OCI-LY1 (cell line): ENCODE measurements at regions not wholly inside any gene's neighbourhood (a gene's known extent, or its start where the extent isn't known, plus 50 kb on each side); places are given as distances from the start of the nearest gene placed in this dataset.
"Not testable (repeated sequence)": the region's sequence is repeated elsewhere in the genome, so short reads cannot be mapped to it uniquely, and the experiment has no call there.

Source experiments
- H2AFZ ChIP-seq: fragments of 200-600 bp; sonication (generic), shearing (Covaris generic); 2 replicates; pipeline ENCODE4 v1.6.0; 2014; ENCODE audit warnings: antibody characterized with exemption, mild to moderate bottlenecking, low read length
- H3F3A ChIP-seq: fragments of 200-600 bp; sonication (generic), shearing (Covaris generic); 2 replicates; pipeline ENCODE4 v1.6.0; 2014; ENCODE audit warnings: mild to moderate bottlenecking, antibody characterized with exemption, low read length, moderate library complexity; ENCODE audit not compliant: insufficient read depth
- H3K27ac ChIP-seq: fragments of 200-600 bp; sonication (generic); 2 replicates; pipeline ENCODE4 v1.5.1; 2014; ENCODE audit warnings: low read length, mixed run types, mild to moderate bottlenecking, low read depth; ENCODE audit not compliant: poor library complexity, severe bottlenecking
- H3K27me3 ChIP-seq: fragments of 200-600 bp; sonication (generic); 2 replicates; pipeline ENCODE4 v1.6.0; 2014; ENCODE audit warnings: antibody characterized with exemption, mild to moderate bottlenecking, low read length, moderate library complexity; ENCODE audit not compliant: insufficient read depth
- H3K36me3 ChIP-seq: fragments of 200-600 bp; sonication (generic); 2 replicates; pipeline ENCODE4 v1.6.1; 2014; ENCODE audit warnings: mild to moderate bottlenecking, antibody characterized with exemption, low read length, moderate library complexity, mixed read lengths; ENCODE audit not compliant: insufficient read depth
- H3K4me1 ChIP-seq: fragments of 200-600 bp; sonication (generic); 2 replicates; pipeline ENCODE4 v1.5.1; 2014; ENCODE audit warnings: mild to moderate bottlenecking, low read length, moderate library complexity; ENCODE audit not compliant: insufficient read depth, severe bottlenecking
- H3K4me2 ChIP-seq: fragments of 200-600 bp; sonication (generic), shearing (Covaris generic); 2 replicates; pipeline ENCODE4 v1.6.1; 2014; ENCODE audit warnings: low read length
- H3K4me3 ChIP-seq: fragments of 200-600 bp; sonication (generic); 2 replicates; pipeline ENCODE4 v1.5.1; 2014; ENCODE audit warnings: low read length, low read depth, mild to moderate bottlenecking, mixed read lengths; ENCODE audit not compliant: poor library complexity, severe bottlenecking
- H3K79me2 ChIP-seq: fragments of 200-600 bp; shearing (Covaris generic); 2 replicates; pipeline ENCODE4 v1.6.1; 2016; ENCODE audit warnings: mixed run types, low read length, mixed read lengths; ENCODE audit not compliant: insufficient read depth
- H3K9ac ChIP-seq: fragments of 200-600 bp; sonication (generic), shearing (Covaris generic); 2 replicates; pipeline ENCODE4 v1.6.1; 2014; ENCODE audit warnings: mild to moderate bottlenecking, low read length, mixed read lengths
- H3K9me2 ChIP-seq: fragments of 200-600 bp; sonication (generic), shearing (Covaris generic); 2 replicates; pipeline ENCODE4 v1.6.1; 2014; ENCODE audit warnings: low read depth, mild to moderate bottlenecking, low read length, mixed read lengths
- H3K9me3 ChIP-seq: fragments of 200-600 bp; shearing (Covaris generic); 2 replicates; pipeline ENCODE4 v1.6.1; 2014; ENCODE audit warnings: low read length, mixed read lengths
- H4K20me1 ChIP-seq: fragments of 200-600 bp; sonication (generic), shearing (Covaris generic); 2 replicates; pipeline ENCODE4 v1.6.0; 2016; ENCODE audit warnings: mild to moderate bottlenecking, low read length; ENCODE audit not compliant: insufficient read depth
- CTCF ChIP-seq: fragments of 200-600 bp; sonication (generic), shearing (Covaris generic); IDR thresholded peaks from 2 replicates; pipeline ENCODE4 v1.5.1; 2017; ENCODE audit warnings: mild to moderate bottlenecking, antibody characterized with exemption, low read length, moderate library complexity, mixed read lengths
- EZH2 ChIP-seq: fragments of 200-600 bp; sonication (generic), shearing (Covaris generic); IDR thresholded peaks from 2 replicates; pipeline ENCODE4 v1.8.0; 2017; ENCODE audit warnings: borderline replicate concordance, mixed run types, mild to moderate bottlenecking, antibody characterized with exemption, low read length, moderate library complexity, mixed read lengths

- H3K9me3 ChIP-seq: no peaks in the 10 kb centered on the region
- no peaks in the 10 kb centered on the region for H3K9me2 ChIP-seq
- TF ChIP-seq EZH2 (no peak), CTCF (no peak)
- peaks cover 6% of the 10 kb centered on the region for H3K4me1 ChIP-seq
- H3K4me3 ChIP-seq: no peak overlapping the region
- H3K36me3 ChIP-seq: no peaks in the 10 kb centered on the region
- no peak overlapping the region for H3K27ac ChIP-seq
- no peak overlapping the region for H3K9ac ChIP-seq
- H3F3A ChIP-seq: no peaks in the 10 kb centered on the region
- no peaks in the 10 kb centered on the region for H3K27me3 ChIP-seq
- H2AFZ ChIP-seq: no peak overlapping the region
- H3K4me2 ChIP-seq: no peak overlapping the region
- H4K20me1 ChIP-seq: no peaks in the 10 kb centered on the region
- no peaks in the 10 kb centered on the region for H3K79me2 ChIP-seq
Observed at GRCh38 chr4:110867981-110868720, 245.3 kb upstream of the PITX2 start.

- Histone ChIP-seq H3K4me3 (no peak overlapping the region), H2AFZ (no peak overlapping the region), H3K9ac (no peak overlapping the region), H3K27ac (no peak overlapping the region), H3K36me3 (no peaks in the 10 kb centered on the region), H3K27me3 (no peaks in the 10 kb centered on the region), H3K79me2 (no peaks in the 10 kb centered on the region), H3K4me2 (no peak overlapping the region), H4K20me1 (no peaks in the 10 kb centered on the region), H3K9me2 (no peaks in the 10 kb centered on the region), H3K9me3 (no peaks in the 10 kb centered on the region), H3F3A (no peaks in the 10 kb centered on the region), H3K4me1 (peaks cover 6% of the 10 kb centered on the region)
- TF ChIP-seq EZH2 (no peak), CTCF (no peak)
Observed at GRCh38 chr4:110869114-110869513, 246.2 kb upstream of the PITX2 start.

- Histone ChIP-seq H4K20me1 (no peaks in the 10 kb centered on the region), H3K27ac (no peak overlapping the region), H3K9ac (no peak overlapping the region), H3K27me3 (no peaks in the 10 kb centered on the region), H3K36me3 (no peaks in the 10 kb centered on the region), H3K79me2 (no peaks in the 10 kb centered on the region), H2AFZ (no peak overlapping the region), H3K9me2 (no peaks in the 10 kb centered on the region), H3K4me2 (no peak overlapping the region), H3K9me3 (no peaks in the 10 kb centered on the region), H3K4me1 (peaks cover 6% of the 10 kb centered on the region), H3F3A (no peaks in the 10 kb centered on the region), H3K4me3 (no peak overlapping the region)
- no peak for TF ChIP-seq CTCF
- TF ChIP-seq EZH2: no peak
Observed at GRCh38 chr4:110869862-110870572, 247.1 kb upstream of the PITX2 start.

GRCh38 chr4:110876214-110876613 lies 253.3 kb upstream of the PITX2 start:
- H3K4me1 ChIP-seq, H3K4me2 ChIP-seq, H3K27ac ChIP-seq, H3F3A ChIP-seq, H3K36me3 ChIP-seq, H2AFZ ChIP-seq, H3K9me3 ChIP-seq, H4K20me1 ChIP-seq, H3K79me2 ChIP-seq, H3K9me2 ChIP-seq, H3K9ac ChIP-seq, H3K4me3 ChIP-seq, H3K27me3 ChIP-seq: not testable (repeated sequence)
